Right lobe of liver (tissue), 6 donors: ENCODE measurements at regions not wholly inside any gene's neighbourhood (a gene's known extent, or its start where the extent isn't known, plus 50 kb on each side); places are given as distances from the start of the nearest gene placed in this dataset.

Experiments used
- ATAC-seq, 4 donors: fragments of 200-7000 bp; cut with Tn5 transposase; one replicate each; pipeline ENCODE4 v1.9.1; 2020; ENCODE audit warnings: mild to moderate bottlenecking in 4 of 4, moderate library complexity in 4 of 4
- DNase-seq, 3 donors: peaks; one replicate each; pipeline ENCODE4 v3.0.0-alpha.2; 2020
- H3K27ac ChIP-seq, 3 donors: fragments of 200-600 bp; one replicate each; pipeline ENCODE4 v1.8.0; 2022
- H3K27me3 ChIP-seq, 2 donors: fragments of 200-600 bp; one replicate each; pipeline ENCODE4 v1.8.0; 2022
- H3K36me3 ChIP-seq, 4 donors: fragments of 200-600 bp; sonication (generic) in 1 of 4; one replicate each; pipeline versions ENCODE4 v1.5.1 to v1.8.0; 2017 to 2022; ENCODE audit warnings: control low read depth in 1 of 4
- H3K4me1 ChIP-seq, 4 donors: fragments of 200-600 bp; sonication (generic) in 1 of 4; one replicate each; pipeline versions ENCODE4 v1.5.1 to v1.8.0; 2017 to 2022; ENCODE audit warnings: control low read depth in 1 of 4
- H3K4me3 ChIP-seq, 3 donors: fragments of 200-600 bp; one replicate each; pipeline ENCODE4 v1.8.0; 2022
- H3K9me3 ChIP-seq, 4 donors: fragments of 200-600 bp; sonication (generic) in 1 of 4; one replicate each; pipeline versions ENCODE4 v1.5.1 to v1.8.0; 2017 to 2022; ENCODE audit warnings: control low read depth in 1 of 4
- CTCF ChIP-seq, 4 donors: fragments of 200-600 bp in 3 of 4; fragments of 450-650 bp in 1 of 4; IDR thresholded peaks; one replicate each; pipeline versions ENCODE4 v1.5.1 to v1.8.0; 2016 to 2022; ENCODE audit warnings: antibody characterized with exemption in 4 of 4, mild to moderate bottlenecking in 2 of 4
- POLR2A ChIP-seq: fragments of 450-650 bp; IDR thresholded peaks from one replicate; pipeline ENCODE4 v1.6.1; 2017; ENCODE audit warnings: antibody characterized with exemption, mild to moderate bottlenecking
- WGBS: methylation state at CpG from one replicate; pipeline ENCODE4 v1.1.6; 2018; ENCODE audit warnings: low coverage, low lambda C conversion rate; ENCODE audit not compliant: insufficient coverage; ENCODE audit errors: missing lambda C conversion rate; 5-methylcytosine and 5-hydroxymethylcytosine counted together
- intact Hi-C, 2 donors: fragments of 100-400 bp; cut with DNase I; formaldehyde crosslinking; loops; one replicate each; pipeline versions ENCODE4 v1.11.2 to v1.14.1; 2022
- donor health status: DM: no; HTN: yes; CAD: no.
- donor health status: DM: no; HTN: no; CAD: no.
- donor health status: DM: no; HTN: no; CAD: no.
- donor health status: DM: no; HTN: yes; CAD: no.
- donor health status: DM: no; HTN: yes; CAD: no.

GRCh38 chr7:54153462-54153861 lies 388.7 kb upstream of the VSTM2A start:
- ATAC-seq, result no peak
- 26% methylated on average over 2 of the region's 2 CpGs for WGBS
- no peaks in the 10 kb centered on the region for H3K36me3 ChIP-seq

GRCh38 chr7:54159088-54159487 lies 383.1 kb upstream of the VSTM2A start:
- H3K4me1 ChIP-seq, result no peaks in the 10 kb centered on the region
- intact Hi-C loops, result no loop called here
- no peak for TF ChIP-seq POLR2A
- no peak for TF ChIP-seq CTCF (IDR thresholded peaks at IDR 0.05)
- WGBS, result 31% methylated on average over 2 of the region's 2 CpGs
- H3K27ac ChIP-seq, result no peak overlapping the region
- no peak for ATAC-seq
- no peaks in the 10 kb centered on the region for H3K27me3 ChIP-seq
- no peak for DNase-seq
- no peak overlapping the region for H3K4me3 ChIP-seq
- no peaks in the 10 kb centered on the region for H3K9me3 ChIP-seq
- no peaks in the 10 kb centered on the region for H3K36me3 ChIP-seq

More at GRCh38 chr7:54153462-54153861, 388.7 kb upstream of the VSTM2A start:
- Histone ChIP-seq H3K27ac (no peak overlapping the region), H3K4me3 (no peak overlapping the region), H3K4me1 (no peaks in the 10 kb centered on the region), H3K27me3 (no peaks in the 10 kb centered on the region), H3K9me3 (no peaks in the 10 kb centered on the region)
- intact Hi-C loops, result no loop called here
- no peak for TF ChIP-seq CTCF (IDR thresholded peaks at IDR 0.05)
- TF ChIP-seq POLR2A, result no peak
- no peak for DNase-seq

- ATAC-seq, result no peak
- no peaks in the 10 kb centered on the region for H3K9me3 ChIP-seq
- no peaks in the 10 kb centered on the region for H3K4me1 ChIP-seq
- TF ChIP-seq POLR2A (no peak), CTCF (IDR thresholded peaks at IDR 0.05) (no peak)
- intact Hi-C loops, result no loop called here
- no peaks in the 10 kb centered on the region for H3K27me3 ChIP-seq
- WGBS, result 77% methylated on average over 3 of the region's 4 CpGs
- no peak for DNase-seq
- H3K36me3 ChIP-seq, result no peaks in the 10 kb centered on the region
- H3K27ac ChIP-seq, result no peak overlapping the region
- H3K4me3 ChIP-seq, result no peak overlapping the region
These were observed 380.6 kb upstream of the VSTM2A start for GRCh38 chr7:54161621-54162020.

- H3K4me1 ChIP-seq, result no peaks in the 10 kb centered on the region
- no peaks in the 10 kb centered on the region for H3K9me3 ChIP-seq
- ATAC-seq (no peak), DNase-seq (no peak)
- no peak overlapping the region for H3K4me3 ChIP-seq
- no peaks in the 10 kb centered on the region for H3K36me3 ChIP-seq
- no peak overlapping the region for H3K27ac ChIP-seq
- H3K27me3 ChIP-seq, result no peaks in the 10 kb centered on the region
- TF ChIP-seq POLR2A (no peak), CTCF (IDR thresholded peaks at IDR 0.05) (no peak)
- 34% methylated on average over 4 of the region's 4 CpGs for WGBS
- intact Hi-C loops, result no loop called here
These were observed 375.8 kb upstream of the VSTM2A start for GRCh38 chr7:54166419-54166818.

- DNase-seq (no peak), ATAC-seq (no peak)
- Histone ChIP-seq H3K27ac (no peak overlapping the region), H3K36me3 (no peaks in the 10 kb centered on the region), H3K4me1 (no peaks in the 10 kb centered on the region), H3K9me3 (no peaks in the 10 kb centered on the region), H3K27me3 (no peaks in the 10 kb centered on the region), H3K4me3 (no peak overlapping the region)
- TF ChIP-seq CTCF (IDR thresholded peaks at IDR 0.05) (no peak), POLR2A (no peak)
- intact Hi-C loops, result no loop called here
- WGBS, result 40% methylated on average over 3 of the region's 3 CpGs
These were observed 362.7 kb upstream of the VSTM2A start for GRCh38 chr7:54179321-54180029.
